ENCODE measurements at regions not wholly inside any gene's neighbourhood (a gene's known extent, or its start where the extent isn't known, plus 50 kb on each side); places are given as distances from the start of the nearest gene placed in this dataset.

- Histone ChIP-seq H3K4me3 (no peak overlapping the region), H3K4me1 (ENCODE audit: control insufficient read depth in 1 of 2, low read depth in 2 of 2) (no peaks in the 10 kb centered on the region), H3K27me3 (replicated peaks; ENCODE audit: insufficient read depth) (no peaks in the 10 kb centered on the region), H3K27ac (no peak overlapping the region), H3K9me3 (no peaks in the 10 kb centered on the region), H3K36me3 (no peaks in the 10 kb centered on the region)
- no peak for TF ChIP-seq CTCF (IDR thresholded peaks at IDR 0.05)
- DNase-seq (ENCODE audit: low spot score) (no peak), ATAC-seq (ENCODE audit: insufficient number of reproducible peaks, low FRiP score, low read depth) (no peak)
Measured at GRCh38 chr3:103381296-103382079, 946.7 kb downstream of the ZPLD1 start.

GRCh38 chr3:103385961-103386656 is 951.3 kb downstream of the ZPLD1 start:
- ATAC-seq (ENCODE audit: insufficient number of reproducible peaks, low FRiP score, low read depth) (no peak), DNase-seq (ENCODE audit: low spot score) (no peak)

DNA sequence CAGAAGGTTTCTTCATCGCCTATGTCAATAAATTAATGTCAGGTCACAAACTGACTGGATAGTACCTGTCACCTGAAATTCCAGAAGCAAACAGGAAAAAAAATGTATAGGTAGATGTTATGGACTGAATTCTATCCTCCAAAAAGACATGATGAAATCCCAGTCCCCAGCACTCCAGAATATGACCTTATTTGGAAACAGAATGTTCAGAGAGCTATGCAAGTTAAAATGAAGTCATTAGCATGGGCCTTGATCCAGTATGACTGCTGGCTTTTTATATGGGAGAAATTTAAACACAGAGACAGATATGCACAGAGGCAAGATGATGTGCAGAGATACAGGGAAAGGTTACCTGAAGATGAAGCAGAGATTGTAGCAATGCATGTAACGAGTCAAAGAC is 953.4 kb downstream of the ZPLD1 start:
- no peaks in the 10 kb centered on the region for H3K27me3 ChIP-seq (replicated peaks; ENCODE audit: insufficient read depth)
- H3K9me3 ChIP-seq, result no peaks in the 10 kb centered on the region
- H3K27ac ChIP-seq, result no peak overlapping the region
- TF ChIP-seq CTCF (IDR thresholded peaks at IDR 0.05), result no peak
- no peak overlapping the region for H3K4me3 ChIP-seq
- ATAC-seq (ENCODE audit: insufficient number of reproducible peaks, low FRiP score, low read depth) (no peak), DNase-seq (ENCODE audit: low spot score) (no peak)
- no peaks in the 10 kb centered on the region for H3K36me3 ChIP-seq
- no peaks in the 10 kb centered on the region for H3K4me1 ChIP-seq (ENCODE audit: control insufficient read depth in 1 of 2, low read depth in 2 of 2)

More at GRCh38 chr3:103385961-103386656, 951.3 kb downstream of the ZPLD1 start:
- TF ChIP-seq CTCF (IDR thresholded peaks at IDR 0.05), result no peak
- no peak overlapping the region for H3K27ac ChIP-seq
- H3K4me3 ChIP-seq, result no peak overlapping the region
- no peaks in the 10 kb centered on the region for H3K4me1 ChIP-seq (ENCODE audit: control insufficient read depth in 1 of 2, low read depth in 2 of 2)
- H3K9me3 ChIP-seq, result no peaks in the 10 kb centered on the region
- H3K27me3 ChIP-seq (replicated peaks; ENCODE audit: insufficient read depth), result no peaks in the 10 kb centered on the region
- no peaks in the 10 kb centered on the region for H3K36me3 ChIP-seq

DNA sequence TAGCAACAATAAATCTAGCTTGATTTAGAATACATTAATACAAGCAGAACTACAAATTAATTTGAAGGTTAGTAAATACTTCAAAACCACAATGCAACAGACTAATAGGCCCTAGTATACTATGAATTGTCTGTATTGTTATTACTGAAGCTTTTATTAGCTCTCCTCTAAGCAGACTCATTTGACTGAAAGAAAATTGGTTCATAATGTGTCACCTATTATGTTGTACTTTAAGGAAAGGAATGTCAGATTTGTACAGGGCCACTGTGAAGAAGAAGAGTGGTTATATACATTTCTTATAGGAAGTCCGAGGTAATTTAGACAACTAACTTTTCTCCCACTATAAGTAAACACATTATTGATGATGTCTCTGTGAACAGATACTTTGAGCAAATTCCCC is 954.5 kb downstream of the ZPLD1 start:
- ATAC-seq (ENCODE audit: insufficient number of reproducible peaks, low FRiP score, low read depth) (no peak), DNase-seq (ENCODE audit: low spot score) (no peak)
- H3K9me3 ChIP-seq, result no peaks in the 10 kb centered on the region
- no peaks in the 10 kb centered on the region for H3K36me3 ChIP-seq
- H3K4me3 ChIP-seq, result no peak overlapping the region
- H3K27me3 ChIP-seq (replicated peaks; ENCODE audit: insufficient read depth), result no peaks in the 10 kb centered on the region
- no peak overlapping the region for H3K27ac ChIP-seq
- no peak for TF ChIP-seq CTCF (IDR thresholded peaks at IDR 0.05)
- no peaks in the 10 kb centered on the region for H3K4me1 ChIP-seq (ENCODE audit: control insufficient read depth in 1 of 2, low read depth in 2 of 2)

DNA sequence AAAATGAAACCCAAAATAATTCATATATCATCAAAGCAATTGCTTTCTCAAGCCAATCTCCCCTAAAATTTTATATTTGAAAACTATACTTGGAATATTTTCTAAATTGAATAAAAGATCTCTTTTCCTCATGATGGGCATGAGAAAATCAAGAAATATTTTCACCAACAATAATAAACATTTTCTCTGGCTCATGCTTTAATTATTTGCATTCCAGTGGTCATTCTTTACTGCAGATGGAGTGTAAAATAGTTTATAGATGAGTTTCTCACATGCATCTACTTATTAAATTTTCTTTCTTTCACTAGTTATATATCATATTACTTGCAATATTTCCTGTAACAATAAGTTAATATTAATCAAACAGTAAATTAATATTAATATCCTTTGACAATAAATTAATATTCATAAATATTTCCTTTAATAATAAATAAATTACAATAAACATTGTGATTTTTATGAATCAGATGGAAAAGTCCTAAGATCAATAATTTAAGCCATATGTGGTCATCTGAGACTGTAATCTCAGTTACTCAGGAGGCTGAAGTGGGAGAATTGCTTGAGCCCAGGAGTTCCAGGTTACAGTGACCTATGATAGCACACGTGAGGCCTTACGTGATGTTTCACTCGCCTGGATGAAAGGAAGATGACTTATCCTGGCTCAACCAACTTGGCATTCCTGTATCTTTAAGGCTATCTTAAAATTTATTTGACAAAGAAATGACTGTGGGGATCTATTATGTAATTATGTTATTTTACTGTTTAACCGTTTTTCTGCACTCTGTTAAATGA is 958.8 kb downstream of the ZPLD1 start:
- no peak for TF ChIP-seq CTCF (IDR thresholded peaks at IDR 0.05)
- Histone ChIP-seq H3K9me3 (no peaks in the 10 kb centered on the region), H3K4me3 (no peak overlapping the region), H3K27ac (no peak overlapping the region), H3K27me3 (replicated peaks; ENCODE audit: insufficient read depth) (no peaks in the 10 kb centered on the region), H3K36me3 (no peaks in the 10 kb centered on the region), H3K4me1 (ENCODE audit: control insufficient read depth in 1 of 2, low read depth in 2 of 2) (no peaks in the 10 kb centered on the region)
- DNase-seq (ENCODE audit: low spot score) (no peak), ATAC-seq (ENCODE audit: insufficient number of reproducible peaks, low FRiP score, low read depth) (no peak)

Data from thoracic aorta (tissue), 2 donors.